ENCODE measurements at regions not wholly inside any gene's neighbourhood (a gene's known extent, or its start where the extent isn't known, plus 50 kb on each side); places are given as distances from the start of the nearest gene placed in this dataset.

- TF ChIP-seq, protein P1, sequence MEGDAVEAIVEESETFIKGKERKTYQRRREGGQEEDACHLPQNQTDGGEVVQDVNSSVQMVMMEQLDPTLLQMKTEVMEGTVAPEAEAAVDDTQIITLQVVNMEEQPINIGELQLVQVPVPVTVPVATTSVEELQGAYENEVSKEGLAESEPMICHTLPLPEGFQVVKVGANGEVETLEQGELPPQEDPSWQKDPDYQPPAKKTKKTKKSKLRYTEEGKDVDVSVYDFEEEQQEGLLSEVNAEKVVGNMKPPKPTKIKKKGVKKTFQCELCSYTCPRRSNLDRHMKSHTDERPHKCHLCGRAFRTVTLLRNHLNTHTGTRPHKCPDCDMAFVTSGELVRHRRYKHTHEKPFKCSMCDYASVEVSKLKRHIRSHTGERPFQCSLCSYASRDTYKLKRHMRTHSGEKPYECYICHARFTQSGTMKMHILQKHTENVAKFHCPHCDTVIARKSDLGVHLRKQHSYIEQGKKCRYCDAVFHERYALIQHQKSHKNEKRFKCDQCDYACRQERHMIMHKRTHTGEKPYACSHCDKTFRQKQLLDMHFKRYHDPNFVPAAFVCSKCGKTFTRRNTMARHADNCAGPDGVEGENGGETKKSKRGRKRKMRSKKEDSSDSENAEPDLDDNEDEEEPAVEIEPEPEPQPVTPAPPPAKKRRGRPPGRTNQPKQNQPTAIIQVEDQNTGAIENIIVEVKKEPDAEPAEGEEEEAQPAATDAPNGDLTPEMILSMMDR (IDR thresholded peaks at IDR 0.05) = no peak
- TF ChIP-seq SMC3 (IDR thresholded peaks at IDR 0.05) = no peak
- TF ChIP-seq MAFK (IDR thresholded peaks at IDR 0.05; ENCODE audit: partially characterized antibody) = no peak
- TF ChIP-seq RCOR1 (IDR thresholded peaks at IDR 0.05; ENCODE audit: low read depth, low read length) = no peak
- TF ChIP-seq, protein P2, sequence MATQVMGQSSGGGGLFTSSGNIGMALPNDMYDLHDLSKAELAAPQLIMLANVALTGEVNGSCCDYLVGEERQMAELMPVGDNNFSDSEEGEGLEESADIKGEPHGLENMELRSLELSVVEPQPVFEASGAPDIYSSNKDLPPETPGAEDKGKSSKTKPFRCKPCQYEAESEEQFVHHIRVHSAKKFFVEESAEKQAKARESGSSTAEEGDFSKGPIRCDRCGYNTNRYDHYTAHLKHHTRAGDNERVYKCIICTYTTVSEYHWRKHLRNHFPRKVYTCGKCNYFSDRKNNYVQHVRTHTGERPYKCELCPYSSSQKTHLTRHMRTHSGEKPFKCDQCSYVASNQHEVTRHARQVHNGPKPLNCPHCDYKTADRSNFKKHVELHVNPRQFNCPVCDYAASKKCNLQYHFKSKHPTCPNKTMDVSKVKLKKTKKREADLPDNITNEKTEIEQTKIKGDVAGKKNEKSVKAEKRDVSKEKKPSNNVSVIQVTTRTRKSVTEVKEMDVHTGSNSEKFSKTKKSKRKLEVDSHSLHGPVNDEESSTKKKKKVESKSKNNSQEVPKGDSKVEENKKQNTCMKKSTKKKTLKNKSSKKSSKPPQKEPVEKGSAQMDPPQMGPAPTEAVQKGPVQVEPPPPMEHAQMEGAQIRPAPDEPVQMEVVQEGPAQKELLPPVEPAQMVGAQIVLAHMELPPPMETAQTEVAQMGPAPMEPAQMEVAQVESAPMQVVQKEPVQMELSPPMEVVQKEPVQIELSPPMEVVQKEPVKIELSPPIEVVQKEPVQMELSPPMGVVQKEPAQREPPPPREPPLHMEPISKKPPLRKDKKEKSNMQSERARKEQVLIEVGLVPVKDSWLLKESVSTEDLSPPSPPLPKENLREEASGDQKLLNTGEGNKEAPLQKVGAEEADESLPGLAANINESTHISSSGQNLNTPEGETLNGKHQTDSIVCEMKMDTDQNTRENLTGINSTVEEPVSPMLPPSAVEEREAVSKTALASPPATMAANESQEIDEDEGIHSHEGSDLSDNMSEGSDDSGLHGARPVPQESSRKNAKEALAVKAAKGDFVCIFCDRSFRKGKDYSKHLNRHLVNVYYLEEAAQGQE (IDR thresholded peaks at IDR 0.05) = no peak
- TF ChIP-seq, protein P3, sequence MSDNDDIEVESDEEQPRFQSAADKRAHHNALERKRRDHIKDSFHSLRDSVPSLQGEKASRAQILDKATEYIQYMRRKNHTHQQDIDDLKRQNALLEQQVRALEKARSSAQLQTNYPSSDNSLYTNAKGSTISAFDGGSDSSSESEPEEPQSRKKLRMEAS (IDR thresholded peaks at IDR 0.05) = no peak
- TF ChIP-seq RFX5 (IDR thresholded peaks at IDR 0.05) = no peak
- no peak for TF ChIP-seq HOXB5 (CRISPR knock-in tag; IDR thresholded peaks at IDR 0.05)
- TF ChIP-seq NFE2L2 (conservative IDR thresholded peaks at IDR 0.05; ENCODE audit: low read length) = no peak
These were observed 145.8 kb downstream of the AKAIN1 start for GRCh38 chr18:5051207-5051606.

All from A549 (cell line).